SJSA1 (cell line): ENCODE measurements at regions not wholly inside any gene's neighbourhood (a gene's known extent, or its start where the extent isn't known, plus 50 kb on each side); places are given as distances from the start of the nearest gene placed in this dataset.
"Not testable (repeated sequence)": the region's sequence is repeated elsewhere in the genome, so short reads cannot be mapped to it uniquely, and the experiment has no call there.

Experiments
- DNase-seq, 2 experiments: peaks; one replicate each; pipeline ENCODE4 v3.0.0-alpha.2; 2015 to 2020; ENCODE audit warnings: low spot score in 2 of 2, low read depth in 1 of 2
- H3K27ac ChIP-seq: fragments of 250-450 bp; sonication (Bioruptor Pico); 2 replicates; pipeline ENCODE4 v1.5.1; 2020; ENCODE audit warnings: mild to moderate bottlenecking, moderate library complexity
- H3K27me3 ChIP-seq: fragments of 250-450 bp; sonication (Bioruptor Pico); replicated peaks from 2 replicates; pipeline ENCODE4 v1.5.1; 2020; ENCODE audit warnings: mild to moderate bottlenecking, moderate library complexity
- H3K36me3 ChIP-seq: fragments of 250-450 bp; sonication (Bioruptor Pico); 2 replicates; pipeline ENCODE4 v1.5.1; 2020; ENCODE audit warnings: mild to moderate bottlenecking
- H3K4me1 ChIP-seq: fragments of 250-450 bp; sonication (Bioruptor Pico); replicated peaks from 2 replicates; pipeline ENCODE4 v1.6.1; 2021; ENCODE audit warnings: mild to moderate bottlenecking
- H3K4me3 ChIP-seq: fragments of 250-450 bp; sonication (Bioruptor Pico); 2 replicates; pipeline ENCODE4 v1.5.1; 2020; ENCODE audit warnings: mild to moderate bottlenecking
- H3K9me3 ChIP-seq: fragments of 250-450 bp; sonication (Bioruptor Pico); replicated peaks from 2 replicates; pipeline ENCODE4 v1.5.1; 2020; ENCODE audit warnings: mild to moderate bottlenecking

- peaks cover 66% of the 10 kb centered on the region for H3K27me3 ChIP-seq
Observed at GRCh38 chr13:112158961-112159360, 92.0 kb downstream of the SOX1 start.

GRCh38 chr13:112159575-112160547, 92.9 kb downstream of the SOX1 start:
- H3K9me3 ChIP-seq: peaks cover 3% of the 10 kb centered on the region; the same call in 1 of the 2 replicates

More at GRCh38 chr13:112158961-112159360, 92.0 kb downstream of the SOX1 start:
- H3K27ac ChIP-seq: no peak overlapping the region
- H3K9me3 ChIP-seq: peaks cover 3% of the 10 kb centered on the region; the same call in 1 of the 2 replicates
- DNase-seq: no peak
- H3K4me3 ChIP-seq: no peak overlapping the region
- H3K36me3 ChIP-seq: no peaks in the 10 kb centered on the region
- H3K4me1 ChIP-seq: no peaks in the 10 kb centered on the region

GRCh38 chr13:112160558-112160957, 93.6 kb downstream of the SOX1 start:
- Histone ChIP-seq H3K4me1 (no peaks in the 10 kb centered on the region), H3K36me3 (no peaks in the 10 kb centered on the region), H3K27me3 (peaks cover 59% of the 10 kb centered on the region)

More at GRCh38 chr13:112159575-112160547, 92.9 kb downstream of the SOX1 start:
- Histone ChIP-seq H3K4me1 (no peaks in the 10 kb centered on the region), H3K36me3 (no peaks in the 10 kb centered on the region), H3K27ac (no peak overlapping the region), H3K4me3 (no peak overlapping the region), H3K27me3 (peaks cover 60% of the 10 kb centered on the region)
- no peak for DNase-seq

GRCh38 chr13:112161521-112162301, 94.8 kb downstream of the SOX1 start:
- Histone ChIP-seq H3K4me3 (no peak overlapping the region), H3K4me1 (no peaks in the 10 kb centered on the region), H3K27me3 (peaks cover 62% of the 10 kb centered on the region), H3K36me3 (no peaks in the 10 kb centered on the region), H3K27ac (no peak overlapping the region), H3K9me3 (peaks cover 3% of the 10 kb centered on the region; the same call in 1 of the 2 replicates)
- DNase-seq: no peak

More at GRCh38 chr13:112160558-112160957, 93.6 kb downstream of the SOX1 start:
- DNase-seq: no peak
- H3K27ac ChIP-seq: no peak overlapping the region
- no peak overlapping the region for H3K4me3 ChIP-seq
- H3K9me3 ChIP-seq: peaks cover 3% of the 10 kb centered on the region; the same call in 1 of the 2 replicates

GRCh38 chr13:112163691-112164660, 97.0 kb downstream of the SOX1 start:
- not testable (repeated sequence) for H3K27ac ChIP-seq, H3K36me3 ChIP-seq, H3K4me1 ChIP-seq, H3K9me3 ChIP-seq, DNase-seq, H3K4me3 ChIP-seq
- H3K27me3 ChIP-seq: peaks cover 56% of the 10 kb centered on the region

GRCh38 chr13:112165712-112166111, 98.8 kb downstream of the SOX1 start:
- Histone ChIP-seq H3K36me3 (no peaks in the 10 kb centered on the region), H3K4me1 (no peaks in the 10 kb centered on the region), H3K27ac (no peak overlapping the region), H3K4me3 (no peak overlapping the region), H3K27me3 (peaks cover 53% of the 10 kb centered on the region), H3K9me3 (no peaks in the 10 kb centered on the region; the same call in 1 of the 2 replicates)
- no peak for DNase-seq

GRCh38 chr13:112168761-112169160, 101.8 kb downstream of the SOX1 start:
- Histone ChIP-seq H3K9me3 (peaks cover 13% of the 10 kb centered on the region; the same call in 1 of the 2 replicates), H3K36me3 (no peaks in the 10 kb centered on the region), H3K27ac (no peak overlapping the region), H3K4me1 (no peaks in the 10 kb centered on the region), H3K27me3 (peaks cover 71% of the 10 kb centered on the region), H3K4me3 (no peak overlapping the region)
- DNase-seq: no peak

- no peak overlapping the region for H3K27ac ChIP-seq
- H3K27me3 ChIP-seq: peaks cover 73% of the 10 kb centered on the region
- H3K4me1 ChIP-seq: no peaks in the 10 kb centered on the region
- DNase-seq: no peak
- H3K9me3 ChIP-seq: peaks cover 23% of the 10 kb centered on the region; the same call in 1 of the 2 replicates
- no peak overlapping the region for H3K4me3 ChIP-seq
- H3K36me3 ChIP-seq: no peaks in the 10 kb centered on the region
Observed at GRCh38 chr13:112169941-112170822, 103.2 kb downstream of the SOX1 start.

GRCh38 chr13:112170823-112171569, 104.0 kb downstream of the SOX1 start:
- Histone ChIP-seq H3K36me3 (no peaks in the 10 kb centered on the region), H3K27ac (no peak overlapping the region), H3K4me1 (no peaks in the 10 kb centered on the region), H3K9me3 (peaks cover 23% of the 10 kb centered on the region; the same call in 1 of the 2 replicates), H3K27me3 (peaks cover 69% of the 10 kb centered on the region), H3K4me3 (no peak overlapping the region)
- peak in 1 of 2 experiments; percentile 44 for DNase-seq

- no peaks in the 10 kb centered on the region for H3K36me3 ChIP-seq
- DNase-seq: peak in 1 of 2 experiments; percentile 46
- H3K27me3 ChIP-seq: peaks cover 63% of the 10 kb centered on the region
- no peak overlapping the region for H3K27ac ChIP-seq
- no peak overlapping the region for H3K4me3 ChIP-seq
- no peaks in the 10 kb centered on the region for H3K4me1 ChIP-seq
- peaks cover 23% of the 10 kb centered on the region; the same call in 1 of the 2 replicates for H3K9me3 ChIP-seq
Observed at GRCh38 chr13:112171570-112171965, 104.6 kb downstream of the SOX1 start.

GRCh38 chr13:112172017-112172416, 105.1 kb downstream of the SOX1 start:
- Histone ChIP-seq H3K36me3 (no peaks in the 10 kb centered on the region), H3K4me1 (no peaks in the 10 kb centered on the region), H3K4me3 (no peak overlapping the region), H3K27me3 (peaks cover 59% of the 10 kb centered on the region), H3K27ac (no peak overlapping the region), H3K9me3 (peaks cover 23% of the 10 kb centered on the region; the same call in 1 of the 2 replicates)
- DNase-seq: peak in 1 of 2 experiments; percentile 39
